ENCODE measurements at regions not wholly inside any gene's neighbourhood (a gene's known extent, or its start where the extent isn't known, plus 50 kb on each side); places are given as distances from the start of the nearest gene placed in this dataset.

DNA sequence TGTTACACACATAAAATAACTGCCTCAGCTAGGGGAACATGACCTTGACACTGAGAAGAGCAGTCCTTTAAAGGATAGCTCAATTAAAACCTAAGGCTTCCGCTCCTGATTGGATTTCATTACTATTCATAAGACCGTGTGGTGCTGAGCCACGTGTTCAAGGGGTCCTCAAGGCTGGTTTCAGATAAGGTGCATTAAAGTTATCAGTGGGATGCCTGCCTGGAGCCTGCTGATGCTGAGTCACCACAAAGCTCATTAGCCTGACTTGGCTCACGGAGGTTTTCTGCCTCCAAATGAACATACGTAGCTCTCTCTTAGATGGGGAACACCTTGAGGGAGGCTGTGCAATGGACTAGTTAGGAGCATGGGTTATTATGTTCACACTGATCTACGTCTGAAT lies 518.9 kb downstream of the TDRD15 start:
- TF ChIP-seq, protein P1, sequence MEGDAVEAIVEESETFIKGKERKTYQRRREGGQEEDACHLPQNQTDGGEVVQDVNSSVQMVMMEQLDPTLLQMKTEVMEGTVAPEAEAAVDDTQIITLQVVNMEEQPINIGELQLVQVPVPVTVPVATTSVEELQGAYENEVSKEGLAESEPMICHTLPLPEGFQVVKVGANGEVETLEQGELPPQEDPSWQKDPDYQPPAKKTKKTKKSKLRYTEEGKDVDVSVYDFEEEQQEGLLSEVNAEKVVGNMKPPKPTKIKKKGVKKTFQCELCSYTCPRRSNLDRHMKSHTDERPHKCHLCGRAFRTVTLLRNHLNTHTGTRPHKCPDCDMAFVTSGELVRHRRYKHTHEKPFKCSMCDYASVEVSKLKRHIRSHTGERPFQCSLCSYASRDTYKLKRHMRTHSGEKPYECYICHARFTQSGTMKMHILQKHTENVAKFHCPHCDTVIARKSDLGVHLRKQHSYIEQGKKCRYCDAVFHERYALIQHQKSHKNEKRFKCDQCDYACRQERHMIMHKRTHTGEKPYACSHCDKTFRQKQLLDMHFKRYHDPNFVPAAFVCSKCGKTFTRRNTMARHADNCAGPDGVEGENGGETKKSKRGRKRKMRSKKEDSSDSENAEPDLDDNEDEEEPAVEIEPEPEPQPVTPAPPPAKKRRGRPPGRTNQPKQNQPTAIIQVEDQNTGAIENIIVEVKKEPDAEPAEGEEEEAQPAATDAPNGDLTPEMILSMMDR (IDR thresholded peaks at IDR 0.05; ENCODE audit: borderline replicate concordance, extremely low read depth, low read length, poor library complexity, severe bottlenecking): no peak
- no peak for TF ChIP-seq EZH2 (IDR thresholded peaks at IDR 0.05; ENCODE audit: borderline replicate concordance, low read depth, low read length, severe bottlenecking)

All from DND-41 (cell line).